Right renal cortex interstitium (tissue), 3 donors: ENCODE measurements at regions not wholly inside any gene's neighbourhood (a gene's known extent, or its start where the extent isn't known, plus 50 kb on each side); places are given as distances from the start of the nearest gene placed in this dataset.
"Not testable (repeated sequence)": the region's sequence is repeated elsewhere in the genome, so short reads cannot be mapped to it uniquely, and the experiment has no call there.

ENCODE experiments used
- DNase-seq, 3 donors: peaks; one replicate each; pipeline ENCODE4 v3.0.0-alpha.2; 2013; ENCODE audit warnings: low read depth in 3 of 3, low spot score in 2 of 3

- DNase-seq, result not testable (repeated sequence)
These were observed 294.6 kb downstream of the CCDC74A start for GRCh38 chr2:131822237-131822721.

GRCh38 chr2:131823058-131823457 lies 295.4 kb downstream of the CCDC74A start:
- DNase-seq, result not testable (repeated sequence)

DNA sequence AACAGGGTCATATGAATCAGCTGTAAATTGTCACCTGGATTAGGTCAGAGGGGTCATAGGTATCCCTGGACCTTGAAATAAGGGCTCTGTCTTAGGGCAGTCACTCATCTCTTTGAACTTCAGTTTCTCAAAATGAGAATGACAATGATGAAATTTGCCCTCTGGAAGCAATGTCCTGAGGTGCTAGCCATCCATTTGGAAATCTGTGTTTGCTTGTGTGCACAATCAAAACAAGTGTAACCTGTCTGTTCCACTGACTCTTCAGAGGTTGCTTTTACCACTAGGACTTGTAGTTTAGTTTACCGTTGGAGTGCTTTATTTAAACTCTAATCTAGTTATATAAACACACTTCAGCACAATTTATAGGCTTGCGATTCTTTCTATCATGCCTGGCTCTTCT lies 297.3 kb downstream of the CCDC74A start:
- not testable (repeated sequence) for DNase-seq

- DNase-seq, result no peak
These were observed 299.9 kb downstream of the CCDC74A start for GRCh38 chr2:131827481-131828163.

DNA sequence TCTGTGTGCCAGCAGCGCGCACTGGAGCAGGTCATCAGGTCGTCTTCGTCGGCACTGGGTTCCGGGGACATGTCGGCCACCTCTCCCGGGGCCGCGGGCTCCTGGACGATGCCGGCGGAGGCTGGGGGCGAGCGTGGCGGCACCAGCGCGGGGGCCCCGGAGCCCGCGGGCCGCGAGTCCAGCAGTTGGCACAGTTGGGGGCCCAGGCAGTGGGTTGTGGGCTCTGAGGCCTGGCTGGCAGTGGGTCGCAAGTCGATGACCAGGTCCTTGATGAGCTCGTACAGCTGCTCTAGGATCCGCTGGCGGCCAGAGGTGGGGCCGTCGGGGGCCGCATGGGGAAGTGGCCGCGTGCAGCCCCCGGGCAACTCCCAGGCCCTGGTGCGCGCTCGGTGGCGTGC lies 300.5 kb downstream of the CCDC74A start:
- DNase-seq, result no peak

DNA sequence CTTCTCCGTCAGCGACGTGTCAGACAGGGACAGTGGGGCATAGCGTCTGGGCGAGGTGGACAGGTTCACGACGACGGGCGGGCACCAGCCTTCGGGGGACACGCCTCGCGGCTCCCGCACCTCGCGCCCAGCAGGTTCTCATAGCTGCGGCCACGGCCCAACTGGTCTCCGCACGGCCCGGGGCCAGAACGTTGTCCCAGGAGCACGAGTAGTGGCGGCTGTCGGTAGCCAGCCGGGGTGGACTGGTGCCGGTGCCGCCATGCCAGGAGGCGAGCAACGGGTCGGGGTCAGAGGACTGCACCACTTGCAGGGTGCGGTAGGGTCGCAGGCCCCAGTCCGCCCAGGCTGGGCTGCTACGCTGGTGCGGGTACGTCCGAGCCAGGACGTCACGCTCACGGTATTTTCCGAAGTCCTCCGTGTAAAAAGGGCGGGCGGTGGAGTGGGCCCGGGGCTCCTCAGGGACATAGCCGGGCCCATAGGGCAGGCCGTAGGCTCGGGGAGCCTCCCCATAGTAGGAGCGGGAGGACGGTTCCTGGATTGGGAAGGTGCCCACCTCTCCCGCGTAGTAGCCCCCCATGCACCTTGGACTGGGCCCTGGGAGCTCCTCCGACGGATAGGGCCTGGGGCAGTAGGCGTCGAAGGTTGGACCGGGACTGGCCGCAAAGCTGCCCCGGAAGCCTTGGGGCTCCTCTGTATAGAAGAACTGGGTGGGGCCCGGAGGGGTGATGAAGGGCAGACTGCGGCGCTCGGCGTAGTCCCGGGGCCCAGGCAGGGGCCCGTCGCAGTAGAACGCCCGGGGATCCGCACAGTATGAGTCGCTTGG lies 301.2 kb downstream of the CCDC74A start:
- DNase-seq, result not testable (repeated sequence)

- not testable (repeated sequence) for DNase-seq
These were observed 302.0 kb downstream of the CCDC74A start for GRCh38 chr2:131829456-131830241.

DNA sequence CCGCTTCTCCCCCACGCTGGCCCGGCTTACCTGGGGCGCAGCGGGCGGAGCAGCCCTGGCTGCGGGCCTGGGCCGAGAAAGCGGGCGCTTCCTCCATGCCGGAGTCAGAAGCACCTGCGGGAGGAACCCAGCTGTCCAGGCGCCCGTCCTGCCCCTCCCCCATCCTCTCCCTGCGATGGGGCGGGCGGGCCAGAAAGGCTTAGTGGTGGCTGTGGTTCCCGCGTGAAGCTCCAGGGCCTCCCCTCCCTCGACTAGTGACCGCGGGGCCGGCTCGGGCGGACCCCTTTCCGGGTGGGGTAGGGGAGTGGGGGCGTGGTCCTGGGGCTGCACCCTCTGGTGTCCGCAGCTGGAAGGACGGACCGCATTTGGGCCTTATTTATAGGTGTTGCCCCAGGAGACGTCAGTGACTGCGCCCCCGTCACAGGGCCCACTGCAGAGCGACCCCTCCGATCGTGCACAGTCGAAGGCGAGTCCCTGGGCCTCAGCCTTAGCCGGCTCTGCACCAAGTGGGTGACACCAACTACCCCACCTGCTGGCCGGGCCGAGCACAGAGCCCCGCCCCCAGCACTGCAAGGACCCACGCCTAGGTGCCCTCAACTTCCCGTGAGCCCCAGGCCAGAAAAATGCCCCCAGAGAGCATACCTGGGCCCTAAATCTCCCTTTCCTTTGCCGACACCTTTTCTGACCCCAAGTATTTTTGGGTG lies 302.7 kb downstream of the CCDC74A start:
- not testable (repeated sequence) for DNase-seq

GRCh38 chr2:131830946-131831310 lies 303.2 kb downstream of the CCDC74A start:
- not testable (repeated sequence) for DNase-seq

GRCh38 chr2:131831450-131832208 lies 303.9 kb downstream of the CCDC74A start:
- not testable (repeated sequence) for DNase-seq

DNA sequence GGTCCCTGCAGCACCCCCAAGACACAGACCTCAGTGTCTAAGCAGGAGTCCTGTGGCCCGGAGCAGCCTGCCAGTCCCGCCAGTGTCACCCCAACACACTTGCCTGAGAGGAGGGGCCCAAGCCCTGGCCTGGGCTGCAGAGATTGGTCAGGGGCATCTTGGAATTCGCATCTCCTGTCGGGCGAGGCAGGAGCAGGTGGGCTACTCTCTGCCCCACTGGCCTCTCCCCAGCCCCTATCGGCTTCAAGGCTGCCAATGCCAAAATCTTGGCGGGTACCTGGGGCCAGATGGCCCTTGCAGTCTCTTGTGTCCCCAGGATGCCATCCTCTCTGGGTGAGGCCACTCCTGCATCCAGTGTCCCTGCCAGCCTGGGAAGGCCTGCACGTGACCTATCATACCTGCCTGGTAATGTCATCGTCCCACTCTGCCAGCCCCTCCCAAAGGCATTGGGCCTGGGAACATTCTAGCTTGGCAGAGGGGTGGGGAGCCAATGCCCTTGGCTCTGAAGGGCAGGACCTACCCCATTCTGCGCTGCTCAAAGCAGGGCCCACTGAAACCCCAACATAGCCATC lies 304.6 kb downstream of the CCDC74A start:
- DNase-seq, result not testable (repeated sequence)

DNA sequence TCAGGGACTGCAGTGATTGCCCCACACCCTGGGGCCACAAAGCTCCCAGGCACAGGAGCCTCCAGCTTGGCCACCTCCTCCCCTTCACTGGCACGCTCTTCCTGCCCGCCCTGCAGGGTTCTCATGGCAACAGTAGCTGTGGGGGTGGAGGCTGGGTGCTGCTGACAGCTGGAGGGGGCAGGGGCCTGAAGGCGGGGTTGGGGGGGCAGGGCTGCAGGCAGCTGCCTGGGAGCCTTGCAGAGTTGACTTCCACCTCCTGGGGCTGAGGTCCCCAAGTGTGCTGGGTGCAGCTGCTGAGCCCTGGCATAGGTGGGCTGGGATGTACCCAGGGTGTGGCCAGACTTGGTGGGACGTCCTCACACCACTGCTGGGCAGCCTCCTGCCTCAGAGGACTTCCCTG lies 305.2 kb downstream of the CCDC74A start:
- DNase-seq, result not testable (repeated sequence)

DNA sequence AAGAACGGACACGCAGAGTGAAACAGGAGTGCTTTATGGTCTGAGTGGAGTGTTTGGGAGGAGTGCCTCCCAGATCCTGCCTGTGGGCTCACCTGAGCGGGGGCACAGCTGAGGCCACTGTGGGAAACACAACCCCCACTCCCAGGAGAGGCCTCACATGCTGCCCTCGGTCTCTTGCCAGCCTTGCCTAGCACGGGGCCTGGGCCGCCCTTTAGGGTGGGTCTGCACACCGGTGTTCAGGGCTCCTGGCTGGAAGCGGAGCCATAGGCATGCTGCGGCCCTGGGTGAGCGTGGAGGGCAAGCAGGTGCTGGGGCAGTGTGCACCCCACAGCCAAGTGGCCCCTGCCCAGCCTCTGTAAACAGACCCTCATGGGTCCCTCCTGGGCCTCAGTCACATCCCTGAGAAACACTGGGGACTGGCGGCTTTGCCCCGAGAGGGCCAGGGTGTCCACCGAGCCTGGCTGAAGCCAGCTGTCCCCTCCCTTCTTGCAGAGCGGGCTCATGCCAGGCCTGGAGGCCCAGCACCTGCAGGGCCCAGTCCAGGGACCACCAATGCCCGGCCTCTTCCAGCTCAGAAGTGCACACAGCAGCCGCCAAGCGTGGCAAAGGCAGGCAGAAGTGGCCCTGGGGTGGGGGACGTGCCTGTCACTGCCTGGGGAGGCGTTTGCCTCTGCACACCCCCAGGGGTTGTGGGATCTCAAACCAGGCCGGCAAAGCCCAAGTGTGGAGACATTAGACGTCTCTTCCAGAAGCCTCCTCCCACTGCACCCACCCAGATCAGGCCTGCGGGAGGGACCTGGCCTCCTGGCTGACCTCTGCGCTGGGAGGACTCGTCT lies 305.9 kb downstream of the CCDC74A start:
- not testable (repeated sequence) for DNase-seq

DNA sequence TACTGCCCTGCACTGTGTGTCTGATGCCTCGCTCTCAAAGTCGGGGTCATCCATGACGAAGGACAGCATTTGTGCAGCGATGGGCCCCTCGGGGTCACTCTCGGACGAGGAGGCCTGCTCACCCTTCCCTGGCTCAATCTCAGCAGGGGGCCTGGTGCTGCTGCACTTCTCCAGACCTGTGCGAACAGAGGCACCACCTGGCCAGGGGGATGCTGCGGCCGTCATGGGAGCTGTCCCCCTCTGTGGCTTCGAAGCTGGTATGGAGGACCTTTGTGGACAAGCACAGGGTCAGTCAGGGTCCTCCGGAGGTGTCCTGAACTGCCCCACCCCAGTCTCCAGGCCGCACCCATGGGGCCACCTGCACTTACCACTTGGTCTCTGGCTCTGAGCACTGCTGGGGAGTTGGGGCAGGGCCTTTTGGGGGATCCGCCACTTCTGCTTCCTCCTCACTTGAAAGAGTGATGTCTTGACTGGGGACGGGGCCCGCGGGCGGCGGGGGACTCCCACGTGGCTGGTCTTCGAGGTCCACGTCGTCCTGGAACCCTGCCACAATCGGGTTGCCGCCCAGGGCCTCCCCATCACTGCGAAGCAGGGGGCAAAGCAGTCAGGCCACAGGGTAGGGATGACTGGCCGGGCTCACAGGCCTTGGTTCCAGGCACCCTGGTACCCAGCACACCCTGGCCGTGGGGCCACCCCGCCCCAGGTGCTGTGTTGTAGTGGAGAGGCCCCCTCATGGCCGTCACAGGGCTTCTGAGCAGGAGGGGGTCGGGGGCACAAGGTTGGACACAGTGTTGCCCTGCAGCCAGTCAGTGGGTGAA lies 306.7 kb downstream of the CCDC74A start:
- DNase-seq, result not testable (repeated sequence)

DNA sequence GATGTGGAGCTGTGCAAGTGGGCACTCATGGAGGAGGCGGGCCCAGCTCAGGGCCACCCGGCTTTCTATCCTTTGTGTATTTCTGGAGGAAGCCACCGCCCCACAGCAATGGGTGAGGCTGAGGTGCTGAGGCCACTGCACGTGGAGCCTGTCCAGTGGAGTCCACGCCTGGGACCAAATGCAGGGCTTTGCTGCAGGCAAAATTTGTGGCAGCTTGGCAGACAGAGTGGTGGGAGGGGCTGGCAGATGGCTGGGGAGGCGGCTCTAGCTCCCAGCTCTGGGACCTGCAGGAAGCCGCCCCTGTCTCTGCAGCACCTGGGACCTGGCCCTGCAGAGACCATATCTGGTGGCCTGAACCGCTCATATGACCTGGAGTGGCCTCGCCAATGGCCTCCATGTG lies 307.3 kb downstream of the CCDC74A start:
- DNase-seq, result not testable (repeated sequence)

- DNase-seq, result no peak
These were observed 308.0 kb downstream of the CCDC74A start for GRCh38 chr2:131835621-131836091.

GRCh38 chr2:131836116-131836515 lies 308.4 kb downstream of the CCDC74A start:
- DNase-seq, result not testable (repeated sequence)
